Fibroblast of the aortic adventitia (primary cell): ENCODE measurements at regions not wholly inside any gene's neighbourhood (a gene's known extent, or its start where the extent isn't known, plus 50 kb on each side); places are given as distances from the start of the nearest gene placed in this dataset.
"Not testable (repeated sequence)": the region's sequence is repeated elsewhere in the genome, so short reads cannot be mapped to it uniquely, and the experiment has no call there.

ENCODE experiments used
- DNase-seq: peaks from one replicate; pipeline ENCODE4 v3.0.0-alpha.2; 2010; ENCODE audit warnings: low read depth
- H3K4me3 ChIP-seq: 2 replicates; pipeline ENCODE4 v1.5.1; 2011; ENCODE audit warnings: low read depth, mild to moderate bottlenecking, control low read depth, low read length, moderate library complexity
- CTCF ChIP-seq: IDR thresholded peaks from 2 replicates; pipeline ENCODE4 v1.5.1; 2011; ENCODE audit warnings: mild to moderate bottlenecking, low read length, control low read depth, inconsistent platforms; ENCODE audit not compliant: insufficient read depth

DNA sequence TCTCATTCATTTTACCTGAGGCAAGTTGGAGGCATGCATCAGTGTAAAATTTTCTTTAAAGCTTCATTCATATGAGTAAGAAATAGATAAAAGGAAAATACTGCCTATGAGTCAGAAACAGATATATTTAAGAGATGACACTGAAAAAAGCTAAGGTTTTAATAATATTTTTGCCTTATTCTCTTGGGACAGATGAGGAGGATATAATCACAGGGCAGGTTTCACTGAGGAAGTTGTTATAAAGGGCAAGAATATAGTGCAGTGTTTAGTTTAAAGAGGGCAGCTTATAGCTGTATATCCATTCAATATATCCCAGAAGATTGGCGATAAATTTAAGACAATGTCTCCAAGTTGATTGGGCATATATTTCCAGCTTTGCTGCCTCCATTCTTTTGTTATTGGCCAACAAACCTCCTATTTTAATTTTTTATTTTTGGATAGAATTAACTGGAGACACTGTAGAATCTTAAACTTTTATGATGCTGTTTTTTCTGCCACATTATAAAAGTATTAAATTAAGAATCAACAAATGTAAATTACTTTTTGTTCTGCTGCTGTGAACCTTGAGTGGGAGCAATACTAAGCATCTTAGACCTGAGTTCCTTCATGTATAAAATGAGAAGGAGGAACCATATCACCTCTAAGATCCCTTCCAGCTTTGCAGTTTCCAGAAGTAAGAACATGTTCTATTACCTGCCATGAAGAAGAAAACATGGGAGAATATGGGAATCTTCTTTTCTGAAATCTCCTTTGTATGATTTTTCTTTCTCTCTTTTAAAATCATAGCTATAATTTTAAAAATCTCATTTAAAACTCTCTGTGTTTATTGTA is 171.6 kb downstream of the S1PR1 start:
- no peak overlapping the region for H3K4me3 ChIP-seq
- TF ChIP-seq CTCF: no peak
- no peak for DNase-seq

DNA sequence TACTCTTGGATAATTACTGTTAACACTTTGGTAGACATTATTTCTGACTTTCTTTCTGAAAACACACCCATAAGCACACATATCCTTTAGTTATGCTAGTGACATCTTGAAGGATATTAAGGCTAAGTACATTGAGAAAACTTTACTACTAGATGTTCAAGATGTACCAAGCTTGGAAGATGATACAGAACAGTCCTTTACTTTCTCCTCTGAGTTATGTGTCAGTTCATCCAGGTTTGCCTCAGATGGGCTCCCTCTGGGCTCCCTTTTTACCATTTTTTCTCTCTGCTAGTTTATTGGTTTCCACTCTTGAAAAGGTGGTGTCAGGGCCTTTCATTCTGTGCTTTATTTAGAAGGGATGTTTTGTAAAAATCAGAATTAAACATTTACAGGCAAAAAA is 172.3 kb downstream of the S1PR1 start:
- H3K4me3 ChIP-seq: no peak overlapping the region
- no peak for TF ChIP-seq CTCF
- no peak for DNase-seq

- DNase-seq: no peak
- no peak for TF ChIP-seq CTCF
- no peak overlapping the region for H3K4me3 ChIP-seq
Observed at GRCh38 chr1:101410048-101410878, 173.4 kb downstream of the S1PR1 start.

GRCh38 chr1:101420406-101420805 is 183.6 kb downstream of the S1PR1 start:
- H3K4me3 ChIP-seq: no peak overlapping the region
- no peak for TF ChIP-seq CTCF
- DNase-seq: no peak

DNA sequence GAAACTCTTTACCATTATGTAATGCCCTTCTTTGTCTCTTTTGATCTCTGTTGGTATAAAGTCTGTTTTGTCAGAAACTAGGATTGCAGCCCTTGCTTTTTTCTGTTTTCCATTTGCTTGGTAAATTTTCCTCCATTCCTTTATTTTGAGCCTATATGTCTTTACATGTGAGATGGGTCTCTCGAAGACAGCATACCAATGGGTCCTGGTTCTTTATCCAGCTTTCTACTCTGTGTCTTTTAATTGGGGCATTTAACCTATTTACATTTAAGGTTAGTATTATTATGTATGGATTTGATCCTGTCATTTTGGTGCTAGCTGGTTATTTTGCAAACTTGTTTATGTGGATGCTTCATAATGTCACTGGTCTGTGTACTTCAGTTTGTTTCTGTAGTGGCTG is 191.3 kb downstream of the S1PR1 start:
- H3K4me3 ChIP-seq, DNase-seq: not testable (repeated sequence)

DNA sequence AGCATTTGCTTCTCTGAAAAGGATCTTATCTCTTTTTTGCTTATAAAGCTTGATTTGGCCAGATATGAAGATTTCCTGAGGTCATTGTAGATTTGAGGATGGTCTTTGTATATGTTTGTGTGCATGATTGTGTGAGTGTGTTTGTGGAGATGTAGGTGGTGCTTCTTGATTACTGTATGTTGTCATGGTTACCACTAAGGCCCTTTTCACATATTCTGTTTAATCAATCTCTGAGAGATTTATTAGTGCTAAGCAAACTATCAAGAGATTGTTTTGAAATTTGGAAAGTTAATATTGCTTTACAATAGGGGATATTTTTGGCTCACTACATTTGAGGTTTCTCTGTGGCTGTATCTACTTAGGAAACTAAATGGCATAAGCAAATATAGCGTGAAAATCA is 191.7 kb downstream of the S1PR1 start:
- no peak for DNase-seq
- no peak for TF ChIP-seq CTCF
- no peak overlapping the region for H3K4me3 ChIP-seq

DNA sequence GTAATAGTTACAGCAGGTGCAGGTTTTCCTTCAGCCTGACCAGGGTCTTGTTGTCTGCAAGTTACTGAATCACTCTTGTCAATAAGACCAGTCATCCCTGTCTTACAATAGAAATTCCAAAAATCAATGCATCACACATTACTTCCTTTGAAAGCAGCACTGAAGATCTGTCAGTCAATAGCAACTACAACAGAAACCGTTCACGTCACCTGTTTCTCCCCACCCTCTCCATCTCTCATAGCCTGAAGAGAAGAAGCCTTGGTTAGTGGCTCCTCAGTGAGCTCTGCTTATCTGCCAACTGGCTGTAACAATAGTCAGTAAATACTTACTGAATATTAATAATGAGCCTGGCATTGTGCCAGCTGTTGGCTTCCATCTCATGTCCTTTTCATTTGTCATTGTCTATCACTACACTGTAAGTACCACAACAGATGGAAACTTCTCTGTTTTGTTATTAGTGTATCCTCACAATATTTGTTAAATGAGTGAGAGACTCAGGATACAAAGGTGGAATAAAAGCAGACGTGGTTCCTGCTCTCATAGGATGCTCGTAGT is 195.2 kb downstream of the S1PR1 start:
- TF ChIP-seq CTCF: no peak
- no peak overlapping the region for H3K4me3 ChIP-seq
- DNase-seq: no peak
